ENCODE measurements at regions not wholly inside any gene's neighbourhood (a gene's known extent, or its start where the extent isn't known, plus 50 kb on each side); places are given as distances from the start of the nearest gene placed in this dataset.
"Not testable (repeated sequence)": the region's sequence is repeated elsewhere in the genome, so short reads cannot be mapped to it uniquely, and the experiment has no call there.

- no peak for DNase-seq
- intact Hi-C loops (cut with DNase I), result no loop called here
These were observed 1960.8 kb downstream of the PCDH7 start for GRCh38 chr4:32680946-32681345.

- intact Hi-C loops (cut with DNase I), result no loop called here
- DNase-seq, result no peak
These were observed 1964.0 kb downstream of the PCDH7 start for GRCh38 chr4:32684160-32684559.

- intact Hi-C loops (cut with DNase I), result no loop called here
- DNase-seq, result no peak
These were observed 1966.0 kb downstream of the PCDH7 start for GRCh38 chr4:32686123-32686522.

- no peak for DNase-seq
- intact Hi-C loops (cut with DNase I), result no loop called here
These were observed 1969.3 kb downstream of the PCDH7 start for GRCh38 chr4:32689518-32689917.

- no peak for DNase-seq
- intact Hi-C loops (cut with DNase I), result no loop called here
These were observed 1977.2 kb downstream of the PCDH7 start for GRCh38 chr4:32697281-32697814.

- no peak for DNase-seq
- intact Hi-C loops (cut with DNase I), result no loop called here
These were observed 1980.7 kb downstream of the PCDH7 start for GRCh38 chr4:32700838-32701237.

GRCh38 chr4:32706893-32707292 lies 1986.7 kb downstream of the PCDH7 start:
- intact Hi-C loops (cut with DNase I), result no loop called here
- no peak for DNase-seq

GRCh38 chr4:32716090-32716620 lies 1996.0 kb downstream of the PCDH7 start:
- DNase-seq; intact Hi-C loops (cut with DNase I): not testable (repeated sequence)

- intact Hi-C loops (cut with DNase I), result no loop called here
- no peak for DNase-seq
These were observed 2015.9 kb downstream of the PCDH7 start for GRCh38 chr4:32735856-32736590.

- intact Hi-C loops (cut with DNase I), result no loop called here
- no peak for DNase-seq
These were observed 2024.0 kb downstream of the PCDH7 start for GRCh38 chr4:32744211-32744610.

- intact Hi-C loops (cut with DNase I), result no loop called here
- DNase-seq, result peak in 4 of 42 donors; percentile 1 to 53 (median 14)
These were observed 2025.2 kb downstream of the PCDH7 start for GRCh38 chr4:32745351-32745750.

GRCh38 chr4:32748061-32748460 lies 2027.9 kb downstream of the PCDH7 start:
- no peak for DNase-seq
- intact Hi-C loops (cut with DNase I), result no loop called here

GRCh38 chr4:32748498-32748897 lies 2028.3 kb downstream of the PCDH7 start:
- no peak for DNase-seq
- intact Hi-C loops (cut with DNase I), result no loop called here

GRCh38 chr4:32752962-32753361 lies 2032.8 kb downstream of the PCDH7 start:
- intact Hi-C loops (cut with DNase I), result no loop called here

GRCh38 chr4:32768664-32769389 lies 2048.7 kb downstream of the PCDH7 start:
- DNase-seq, result no peak
- intact Hi-C loops (cut with DNase I), result no loop called here

More at GRCh38 chr4:32752962-32753361, 2032.8 kb downstream of the PCDH7 start:
- DNase-seq, result no peak

- no peak for DNase-seq
- intact Hi-C loops (cut with DNase I), result no loop called here
These were observed 2051.3 kb downstream of the PCDH7 start for GRCh38 chr4:32771491-32771890.

GRCh38 chr4:32775049-32775448 lies 2054.9 kb downstream of the PCDH7 start:
- DNase-seq, result peak in 1 of 42 donors; percentile 21
- intact Hi-C loops (cut with DNase I), result no loop called here

- intact Hi-C loops (cut with DNase I), result no loop called here
- no peak for DNase-seq
These were observed 2056.4 kb downstream of the PCDH7 start for GRCh38 chr4:32776435-32777203.

- no peak for DNase-seq
- intact Hi-C loops (cut with DNase I), result no loop called here
These were observed 2057.9 kb downstream of the PCDH7 start for GRCh38 chr4:32778025-32778424.
